Fibroblast of lung (primary cell): ENCODE measurements at regions not wholly inside any gene's neighbourhood (a gene's known extent, or its start where the extent isn't known, plus 50 kb on each side); places are given as distances from the start of the nearest gene placed in this dataset.

Experiments
- DNase-seq, 2 donors: peaks; one replicate each; pipeline versions ENCODE4 v3.0.0 to v3.0.0-alpha.2; 2010; ENCODE audit warnings: low read depth in 2 of 2
- H2AFZ ChIP-seq: 2 replicates; pipeline ENCODE4 v1.5.1; 2012; ENCODE audit warnings: low read length, control low read depth, inconsistent platforms
- H3K27ac ChIP-seq: 2 replicates; pipeline ENCODE4 v1.5.1; 2011; ENCODE audit warnings: low read length, control low read depth; ENCODE audit not compliant: insufficient read depth
- H3K27me3 ChIP-seq: 2 replicates; pipeline ENCODE4 v1.5.1; 2011; ENCODE audit warnings: mild to moderate bottlenecking, low read length; ENCODE audit not compliant: control insufficient read depth, insufficient read depth
- H3K36me3 ChIP-seq: 2 replicates; pipeline ENCODE4 v1.5.1; 2011; ENCODE audit warnings: low read length; ENCODE audit not compliant: control insufficient read depth, insufficient read depth
- H3K4me1 ChIP-seq: 2 replicates; pipeline ENCODE4 v1.5.1; 2011; ENCODE audit warnings: low read length; ENCODE audit not compliant: control insufficient read depth, insufficient read depth; ENCODE audit errors: extremely low read depth
- H3K4me2 ChIP-seq: 2 replicates; pipeline ENCODE4 v1.5.1; 2011; ENCODE audit warnings: low read length, control low read depth; ENCODE audit not compliant: insufficient read depth; ENCODE audit errors: extremely low read depth
- H3K4me3 ChIP-seq, 4 experiments: fragments of 200-600 bp in 1 of 4; sonication (generic) in 1 of 4; replicated peaks in 1 of 4; 2 replicates each; pipeline ENCODE4 v1.5.1; 2011 to 2016; ENCODE audit warnings: low read length in 4 of 4, low read depth in 3 of 4, mild to moderate bottlenecking in 3 of 4, control low read depth in 2 of 4, inconsistent platforms in 1 of 4, mixed read lengths in 1 of 4; ENCODE audit not compliant: insufficient read depth in 1 of 4; ENCODE audit errors: control extremely low read depth in 1 of 4
- H3K79me2 ChIP-seq: 2 replicates; pipeline ENCODE4 v1.5.1; 2012; ENCODE audit warnings: mild to moderate bottlenecking, low read length, inconsistent platforms; ENCODE audit not compliant: control insufficient read depth, insufficient read depth
- H3K9ac ChIP-seq: 2 replicates; pipeline ENCODE4 v1.5.1; 2011; ENCODE audit warnings: mild to moderate bottlenecking, low read length, control low read depth; ENCODE audit not compliant: insufficient read depth
- H3K9me3 ChIP-seq: 2 replicates; pipeline ENCODE4 v1.5.1; 2012; ENCODE audit warnings: low read depth, low read length; ENCODE audit not compliant: control insufficient read depth, insufficient read depth
- H4K20me1 ChIP-seq: 2 replicates; pipeline ENCODE4 v1.5.1; 2011; ENCODE audit warnings: low read length; ENCODE audit not compliant: control insufficient read depth, insufficient read depth; ENCODE audit errors: extremely low read depth
- EZH2 ChIP-seq: IDR thresholded peaks from 2 replicates; pipeline ENCODE4 v1.5.1; 2012; ENCODE audit warnings: low read length, control low read depth, mild to moderate bottlenecking; ENCODE audit errors: missing control alignments
- TF ChIP-seq, protein P1 (sequence below), 2 donors: IDR thresholded peaks in 1 of 2; conservative IDR thresholded peaks in 1 of 2; 1 replicate in 1 of 2; 2 replicates in 1 of 2; pipeline ENCODE4 v1.5.1; 2011 to 2012; ENCODE audit warnings: low read length in 2 of 2, control low read depth in 1 of 2, inconsistent platforms in 1 of 2, low read depth in 1 of 2, mild to moderate bottlenecking in 1 of 2

DNA sequence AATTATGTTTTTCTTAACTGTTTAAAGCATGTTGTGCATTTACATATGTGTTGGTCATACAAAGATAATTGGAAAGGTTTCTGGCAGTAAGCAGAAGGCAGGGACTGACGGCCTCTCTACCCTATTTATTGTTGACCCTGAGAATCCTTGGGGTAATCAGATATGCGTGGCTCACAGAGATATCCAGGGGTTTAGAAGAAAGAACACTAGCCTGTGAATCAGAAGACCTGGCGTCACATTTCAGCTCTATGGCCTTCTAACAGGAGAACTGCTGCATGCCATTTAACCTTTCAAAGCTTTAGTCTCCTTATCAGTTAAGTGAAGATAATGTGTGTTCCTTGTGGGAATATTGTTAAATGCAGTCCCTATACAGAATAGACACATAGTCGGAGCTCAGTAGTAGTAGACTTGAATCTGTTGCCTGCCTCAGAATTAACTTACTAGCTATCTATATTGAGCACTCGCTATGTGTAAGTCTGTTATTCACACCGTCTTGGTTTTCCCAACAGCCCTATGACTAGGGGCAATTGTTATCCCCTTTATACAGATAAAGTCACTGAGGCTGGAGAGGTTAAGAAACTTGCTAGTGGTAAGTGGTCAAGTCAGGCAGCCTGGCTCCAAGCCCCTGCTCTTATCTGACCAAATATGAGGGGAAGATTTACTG, 129.6 kb upstream of the ANKRD1 start:
- no peak overlapping the region for H3K4me2 ChIP-seq
- H3K4me3 ChIP-seq, result no peak overlapping the region
- no peak for DNase-seq
- no peak for TF ChIP-seq EZH2
- TF ChIP-seq, protein P1, sequence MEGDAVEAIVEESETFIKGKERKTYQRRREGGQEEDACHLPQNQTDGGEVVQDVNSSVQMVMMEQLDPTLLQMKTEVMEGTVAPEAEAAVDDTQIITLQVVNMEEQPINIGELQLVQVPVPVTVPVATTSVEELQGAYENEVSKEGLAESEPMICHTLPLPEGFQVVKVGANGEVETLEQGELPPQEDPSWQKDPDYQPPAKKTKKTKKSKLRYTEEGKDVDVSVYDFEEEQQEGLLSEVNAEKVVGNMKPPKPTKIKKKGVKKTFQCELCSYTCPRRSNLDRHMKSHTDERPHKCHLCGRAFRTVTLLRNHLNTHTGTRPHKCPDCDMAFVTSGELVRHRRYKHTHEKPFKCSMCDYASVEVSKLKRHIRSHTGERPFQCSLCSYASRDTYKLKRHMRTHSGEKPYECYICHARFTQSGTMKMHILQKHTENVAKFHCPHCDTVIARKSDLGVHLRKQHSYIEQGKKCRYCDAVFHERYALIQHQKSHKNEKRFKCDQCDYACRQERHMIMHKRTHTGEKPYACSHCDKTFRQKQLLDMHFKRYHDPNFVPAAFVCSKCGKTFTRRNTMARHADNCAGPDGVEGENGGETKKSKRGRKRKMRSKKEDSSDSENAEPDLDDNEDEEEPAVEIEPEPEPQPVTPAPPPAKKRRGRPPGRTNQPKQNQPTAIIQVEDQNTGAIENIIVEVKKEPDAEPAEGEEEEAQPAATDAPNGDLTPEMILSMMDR (conservative IDR thresholded peaks at IDR 0.05 in 1 of 2, IDR thresholded peaks at IDR 0.05 in 1 of 2; ENCODE audit: low read depth in 1 of 2, low read length in 2 of 2), result no peak
- H4K20me1 ChIP-seq, result no peaks in the 10 kb centered on the region
- no peaks in the 10 kb centered on the region for H3K79me2 ChIP-seq
- H3K27ac ChIP-seq, result no peak overlapping the region
- no peak overlapping the region for H3K9ac ChIP-seq
- H3K4me1 ChIP-seq, result no peaks in the 10 kb centered on the region
- H3K36me3 ChIP-seq, result no peaks in the 10 kb centered on the region
- H3K27me3 ChIP-seq, result no peaks in the 10 kb centered on the region
- no peak overlapping the region for H2AFZ ChIP-seq
- no peaks in the 10 kb centered on the region for H3K9me3 ChIP-seq

DNA sequence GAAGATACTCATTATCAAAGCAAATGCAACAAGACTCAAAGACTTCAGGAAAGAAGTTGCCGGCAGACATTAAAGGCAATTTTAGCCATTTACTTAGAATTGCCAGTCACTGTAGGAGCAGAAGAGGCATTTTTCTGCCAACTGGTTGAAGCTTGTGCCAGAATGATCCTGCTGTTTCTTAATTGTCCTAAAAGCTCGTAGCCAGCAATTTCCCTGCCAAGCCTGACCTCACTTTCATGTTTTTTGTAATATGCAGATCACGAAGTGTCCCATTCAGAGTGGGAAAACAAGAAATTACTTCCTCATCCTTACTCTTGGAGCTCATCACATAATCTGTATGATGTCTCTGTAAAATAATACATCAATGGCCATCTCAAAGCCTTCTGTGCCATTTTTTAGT, 130.9 kb upstream of the ANKRD1 start:
- H3K79me2 ChIP-seq, result no peaks in the 10 kb centered on the region
- H3K4me2 ChIP-seq, result no peak overlapping the region
- H4K20me1 ChIP-seq, result no peaks in the 10 kb centered on the region
- H3K4me3 ChIP-seq, result no peak overlapping the region
- H3K9me3 ChIP-seq, result no peaks in the 10 kb centered on the region
- no peaks in the 10 kb centered on the region for H3K27me3 ChIP-seq
- no peak for TF ChIP-seq EZH2
- TF ChIP-seq, protein P1 (conservative IDR thresholded peaks at IDR 0.05 in 1 of 2, IDR thresholded peaks at IDR 0.05 in 1 of 2; ENCODE audit: low read depth in 1 of 2, low read length in 2 of 2), result no peak
- H2AFZ ChIP-seq, result no peak overlapping the region
- no peaks in the 10 kb centered on the region for H3K36me3 ChIP-seq
- H3K9ac ChIP-seq, result no peak overlapping the region
- no peak overlapping the region for H3K27ac ChIP-seq
- no peaks in the 10 kb centered on the region for H3K4me1 ChIP-seq
- peak; percentile 19 to 55 for DNase-seq

DNA sequence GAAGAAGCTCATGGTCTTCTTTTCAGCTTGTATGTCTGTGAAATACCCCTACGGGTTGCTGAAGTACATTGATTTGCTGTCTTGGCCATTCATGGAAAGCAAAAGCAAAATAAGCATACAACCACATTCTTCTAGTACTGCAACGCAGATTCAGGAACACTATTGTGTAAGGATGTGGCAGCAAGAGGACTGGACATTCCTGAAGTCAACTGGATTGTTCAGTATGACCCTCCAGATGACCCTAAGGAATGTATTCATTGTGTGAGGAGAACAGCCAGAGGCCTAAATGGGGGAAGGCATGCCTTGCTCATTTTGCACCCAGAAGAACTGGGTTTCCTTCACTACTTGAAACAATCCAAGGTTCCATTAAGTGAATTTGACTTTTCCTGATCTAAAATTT, 133.4 kb upstream of the ANKRD1 start:
- peaks cover 5% of the 10 kb centered on the region for H3K27me3 ChIP-seq
- H3K36me3 ChIP-seq, result no peaks in the 10 kb centered on the region
- no peak overlapping the region for H2AFZ ChIP-seq
- H3K4me1 ChIP-seq, result no peaks in the 10 kb centered on the region
- H3K27ac ChIP-seq, result no peak overlapping the region
- H4K20me1 ChIP-seq, result no peaks in the 10 kb centered on the region
- H3K4me3 ChIP-seq, result no peak overlapping the region
- H3K79me2 ChIP-seq, result no peaks in the 10 kb centered on the region
- TF ChIP-seq EZH2, result no peak
- TF ChIP-seq, protein P1 (conservative IDR thresholded peaks at IDR 0.05 in 1 of 2, IDR thresholded peaks at IDR 0.05 in 1 of 2; ENCODE audit: low read depth in 1 of 2, low read length in 2 of 2), result no peak
- H3K4me2 ChIP-seq, result no peak overlapping the region
- DNase-seq, result peak; percentile 32 to 37
- H3K9me3 ChIP-seq, result no peaks in the 10 kb centered on the region
- no peak overlapping the region for H3K9ac ChIP-seq
